Suprapubic skin (tissue), 4 donors: ENCODE measurements at regions not wholly inside any gene's neighbourhood (a gene's known extent, or its start where the extent isn't known, plus 50 kb on each side); places are given as distances from the start of the nearest gene placed in this dataset.
A peak's percentile ranks its signal among the peaks of the same experiment; 100 is the strongest.

Experiments
- DNase-seq, 2 donors: peaks; one replicate each; pipeline ENCODE4 v3.0.0-alpha.2; 2019; ENCODE audit warnings: low spot score in 2 of 2
- H3K27ac ChIP-seq: fragments of 200-600 bp; sonication (generic); one replicate; pipeline ENCODE4 v1.5.1; 2019
- H3K27me3 ChIP-seq: fragments of 200-600 bp; sonication (generic); one replicate; pipeline ENCODE4 v1.5.1; 2019
- H3K36me3 ChIP-seq: fragments of 200-600 bp; sonication (generic); one replicate; pipeline ENCODE4 v1.5.1; 2019
- H3K4me1 ChIP-seq: fragments of 200-600 bp; sonication (generic); one replicate; pipeline ENCODE4 v1.5.1; 2019
- H3K4me3 ChIP-seq: fragments of 200-600 bp; sonication (generic); one replicate; pipeline ENCODE4 v1.5.1; 2019; ENCODE audit warnings: mild to moderate bottlenecking
- H3K9me3 ChIP-seq: fragments of 200-600 bp; sonication (generic); one replicate; pipeline ENCODE4 v1.5.1; 2019
- CTCF ChIP-seq, 2 donors: fragments of 200-600 bp in 1 of 2; fragments of 450-650 bp in 1 of 2; sonication (generic) in 1 of 2; IDR thresholded peaks; one replicate each; pipeline ENCODE4 v1.5.1; 2016 to 2019; ENCODE audit warnings: antibody characterized with exemption in 2 of 2, mild to moderate bottlenecking in 1 of 2, moderate library complexity in 1 of 2
- EP300 ChIP-seq: sonication (generic); formaldehyde crosslinking; IDR thresholded peaks from one replicate; pipeline ENCODE4 v1.6.1; 2017; ENCODE audit warnings: antibody characterized with exemption
- POLR2A ChIP-seq, 2 donors: fragments of 450-650 bp; IDR thresholded peaks; one replicate each; pipeline ENCODE4 v1.6.1; 2017; ENCODE audit warnings: antibody characterized with exemption in 2 of 2, mild to moderate bottlenecking in 2 of 2, moderate library complexity in 2 of 2
- POLR2AphosphoS5 ChIP-seq, 3 donors: sonication (generic); formaldehyde crosslinking; IDR thresholded peaks; one replicate each; pipeline ENCODE4 v1.6.1; 2017; ENCODE audit warnings: antibody characterized with exemption in 3 of 3
- WGBS: methylation state at CpG from one replicate; pipeline ENCODE4 v1.1.5; 2018; 5-methylcytosine and 5-hydroxymethylcytosine counted together

GRCh38 chr2:217732992-217733391, 269.8 kb downstream of the TNS1 start:
- Histone ChIP-seq H3K4me3 (no peak overlapping the region), H3K9me3 (no peaks in the 10 kb centered on the region), H3K4me1 (peaks cover 38% of the 10 kb centered on the region), H3K36me3 (no peaks in the 10 kb centered on the region), H3K27me3 (no peaks in the 10 kb centered on the region), H3K27ac (peak overlapping the region; percentile 70)
- DNase-seq = no peak
- WGBS = 55% methylated on average over 3 of the region's 3 CpGs
- TF ChIP-seq EP300 (no peak), POLR2AphosphoS5 (IDR thresholded peaks at IDR 0.05) (no peak), POLR2A (IDR thresholded peaks at IDR 0.05) (no peak), CTCF (IDR thresholded peaks at IDR 0.05) (no peak)

DNA sequence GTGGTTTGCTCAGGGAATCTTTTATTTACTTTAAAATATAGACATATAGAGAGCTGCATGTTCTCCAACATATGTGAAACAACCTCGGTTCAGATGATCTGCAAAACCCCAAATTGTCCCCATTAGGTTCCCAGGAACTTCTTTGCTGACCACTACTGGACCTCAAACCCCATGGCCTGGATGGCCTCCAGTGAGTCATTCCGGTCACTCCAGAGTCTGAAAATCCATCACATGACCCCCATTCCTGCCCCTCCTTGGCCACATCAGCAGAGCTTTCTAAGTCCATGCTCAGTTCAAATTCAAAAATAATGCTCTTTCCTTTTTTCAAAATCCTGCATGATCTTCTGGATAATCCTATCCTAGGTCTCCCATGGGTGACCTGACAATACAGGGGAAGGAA, 271.0 kb downstream of the TNS1 start:
- H3K27ac ChIP-seq = no peak overlapping the region
- no peak overlapping the region for H3K4me3 ChIP-seq
- no peaks in the 10 kb centered on the region for H3K9me3 ChIP-seq
- peak in 1 of 2 donors; percentile 22 for DNase-seq
- H3K27me3 ChIP-seq = no peaks in the 10 kb centered on the region
- TF ChIP-seq EP300 = no peak
- H3K36me3 ChIP-seq = no peaks in the 10 kb centered on the region
- WGBS = 80% methylated on average over 2 of the region's 2 CpGs
- peaks cover 38% of the 10 kb centered on the region for H3K4me1 ChIP-seq

GRCh38 chr2:217729421-217730053, 273.3 kb downstream of the TNS1 start:
- peaks cover 33% of the 10 kb centered on the region for H3K4me1 ChIP-seq
- H3K27ac ChIP-seq = no peak overlapping the region
- DNase-seq = no peak
- H3K9me3 ChIP-seq = no peaks in the 10 kb centered on the region
- no peak overlapping the region for H3K4me3 ChIP-seq
- TF ChIP-seq POLR2A (IDR thresholded peaks at IDR 0.05) (no peak), POLR2AphosphoS5 (IDR thresholded peaks at IDR 0.05) (no peak), EP300 (no peak), CTCF (IDR thresholded peaks at IDR 0.05) (no peak)
- no peaks in the 10 kb centered on the region for H3K36me3 ChIP-seq
- 46% methylated on average over 5 of the region's 5 CpGs for WGBS
- no peaks in the 10 kb centered on the region for H3K27me3 ChIP-seq

DNA sequence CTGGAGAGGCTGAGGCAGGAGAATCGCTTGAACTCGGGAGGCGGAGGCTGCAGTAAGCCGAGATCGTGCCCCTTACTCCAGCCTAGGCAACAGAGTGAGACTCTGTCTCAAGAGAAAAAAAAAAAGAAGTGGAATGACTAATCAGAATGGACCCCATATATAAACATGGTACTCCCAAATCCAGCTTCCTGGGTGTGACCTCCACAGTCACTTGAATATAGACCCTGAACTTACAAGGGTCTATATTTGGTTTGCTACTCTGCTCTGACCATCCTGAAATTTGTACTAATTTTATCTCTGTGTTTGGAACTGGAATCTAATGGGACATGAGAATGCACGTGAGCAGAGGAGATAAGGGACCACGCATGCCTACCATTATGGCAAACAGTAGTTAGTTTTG, 275.0 kb downstream of the TNS1 start:
- Histone ChIP-seq H3K4me3 (no peak overlapping the region), H3K27me3 (no peaks in the 10 kb centered on the region), H3K4me1 (peaks cover 24% of the 10 kb centered on the region), H3K36me3 (no peaks in the 10 kb centered on the region), H3K9me3 (no peaks in the 10 kb centered on the region), H3K27ac (no peak overlapping the region)
- 97% methylated on average over 7 of the region's 7 CpGs for WGBS
- no peak for DNase-seq
- TF ChIP-seq POLR2AphosphoS5 (IDR thresholded peaks at IDR 0.05) (no peak), CTCF (IDR thresholded peaks at IDR 0.05) (no peak), POLR2A (IDR thresholded peaks at IDR 0.05) (no peak), EP300 (no peak)

- TF ChIP-seq POLR2AphosphoS5 (IDR thresholded peaks at IDR 0.05) = no peak
- no peak for TF ChIP-seq POLR2A (IDR thresholded peaks at IDR 0.05)
- TF ChIP-seq CTCF (IDR thresholded peaks at IDR 0.05) = no peak
- TF ChIP-seq EP300 = no peak
- no peaks in the 10 kb centered on the region for H3K36me3 ChIP-seq
- 96% methylated on average over 3 of the region's 4 CpGs for WGBS
These were observed 277.4 kb downstream of the TNS1 start for GRCh38 chr2:217725409-217725808.

GRCh38 chr2:217724471-217724870, 278.3 kb downstream of the TNS1 start:
- Histone ChIP-seq H3K27ac (no peak overlapping the region), H3K9me3 (no peaks in the 10 kb centered on the region), H3K27me3 (no peaks in the 10 kb centered on the region), H3K4me3 (no peak overlapping the region), H3K36me3 (no peaks in the 10 kb centered on the region), H3K4me1 (peaks cover 6% of the 10 kb centered on the region)
- peak in 1 of 2 donors; percentile 41 for DNase-seq
- no peak for TF ChIP-seq POLR2AphosphoS5 (IDR thresholded peaks at IDR 0.05)
- no peak for TF ChIP-seq CTCF (IDR thresholded peaks at IDR 0.05)
- no peak for TF ChIP-seq EP300
- TF ChIP-seq POLR2A (IDR thresholded peaks at IDR 0.05) = no peak

More at GRCh38 chr2:217725409-217725808, 277.4 kb downstream of the TNS1 start:
- no peak overlapping the region for H3K4me3 ChIP-seq
- no peak overlapping the region for H3K27ac ChIP-seq
- DNase-seq = no peak
- H3K4me1 ChIP-seq = peaks cover 10% of the 10 kb centered on the region
- no peaks in the 10 kb centered on the region for H3K9me3 ChIP-seq
- no peaks in the 10 kb centered on the region for H3K27me3 ChIP-seq
